GM23338 (cell line): ENCODE measurements at regions not wholly inside any gene's neighbourhood (a gene's known extent, or its start where the extent isn't known, plus 50 kb on each side); places are given as distances from the start of the nearest gene placed in this dataset.

Experiments
- ATAC-seq: fragments of 200-7000 bp; cut with Tn5 transposase; 3 replicates; pipeline ENCODE4 v1.9.1; 2020
- DNase-seq: peaks from one replicate; pipeline ENCODE4 v3.0.0-alpha.2; 2015; ENCODE audit warnings: low spot score
- H2AFZ ChIP-seq: fragments of 200-600 bp; sonication (generic); 2 replicates; pipeline ENCODE4 v1.8.0; 2016; ENCODE audit warnings: antibody characterized with exemption, mild to moderate bottlenecking, moderate library complexity
- H3F3A ChIP-seq: fragments of 200-600 bp; sonication (generic); replicated peaks from 2 replicates; pipeline ENCODE4 v1.8.0; 2017; ENCODE audit warnings: antibody characterized with exemption, mixed run types, low read depth
- H3K27ac ChIP-seq: fragments of 200-600 bp; sonication (generic); 2 replicates; pipeline ENCODE4 v1.6.1; 2016; ENCODE audit warnings: low read depth
- H3K27me3 ChIP-seq: fragments of 200-600 bp; sonication (generic); 2 replicates; pipeline ENCODE4 v1.8.0; 2016; ENCODE audit warnings: mild to moderate bottlenecking, mixed run types, moderate library complexity; ENCODE audit not compliant: insufficient read depth
- H3K36me3 ChIP-seq: fragments of 200-600 bp; sonication (generic); 2 replicates; pipeline ENCODE4 v1.8.0; 2016; ENCODE audit warnings: mild to moderate bottlenecking; ENCODE audit not compliant: insufficient read depth
- H3K4me1 ChIP-seq: fragments of 200-600 bp; sonication (generic); 2 replicates; pipeline ENCODE4 v1.8.0; 2016; ENCODE audit warnings: mild to moderate bottlenecking, moderate library complexity; ENCODE audit not compliant: insufficient read depth
- H3K4me2 ChIP-seq: fragments of 200-600 bp; sonication (generic); 2 replicates; pipeline ENCODE4 v1.7.1; 2017; ENCODE audit warnings: mixed run types
- H3K4me3 ChIP-seq: fragments of 200-600 bp; sonication (generic); 2 replicates; pipeline ENCODE4 v1.6.1; 2016; ENCODE audit warnings: mixed run types
- H3K79me2 ChIP-seq: fragments of 200-600 bp; sonication (generic); replicated peaks from 2 replicates; pipeline ENCODE4 v1.8.0; 2017; ENCODE audit warnings: mild to moderate bottlenecking; ENCODE audit not compliant: insufficient read depth
- H3K9me2 ChIP-seq: fragments of 200-600 bp; sonication (generic); 2 replicates; pipeline ENCODE4 v1.8.0; 2017; ENCODE audit not compliant: insufficient read depth
- H4K20me1 ChIP-seq: fragments of 200-600 bp; sonication (generic); replicated peaks from 2 replicates; pipeline ENCODE4 v1.8.0; 2017; ENCODE audit warnings: mild to moderate bottlenecking; ENCODE audit not compliant: insufficient read depth
- H3K27ac Mint-ChIP-seq: 2 replicates; pipeline ENCODE4 v1.8.0; 2020; ENCODE audit warnings: inconsistent platforms, mild to moderate bottlenecking, moderate library complexity, mixed read lengths
- H3K27me3 Mint-ChIP-seq: 3 replicates; pipeline ENCODE4 v1.8.0; 2022; ENCODE audit warnings: low read depth, mild to moderate bottlenecking, moderate library complexity, mixed read lengths, inconsistent platforms; ENCODE audit not compliant: insufficient read depth, poor library complexity
- H3K36me3 Mint-ChIP-seq: 3 replicates; pipeline ENCODE4 v1.8.0; 2021; ENCODE audit warnings: low read depth, mild to moderate bottlenecking, inconsistent platforms, moderate library complexity, mixed read lengths
- H3K4me1 Mint-ChIP-seq: 3 replicates; pipeline ENCODE4 v1.8.0; 2020; ENCODE audit warnings: mild to moderate bottlenecking, inconsistent platforms, mixed read lengths
- H3K4me3 Mint-ChIP-seq: 3 replicates; pipeline ENCODE4 v1.8.0; 2021; ENCODE audit warnings: moderate library complexity, mild to moderate bottlenecking, inconsistent platforms, mixed read lengths
- H3K9me3 Mint-ChIP-seq: 3 replicates; pipeline ENCODE4 v1.8.0; 2020; ENCODE audit warnings: moderate library complexity, mild to moderate bottlenecking, inconsistent platforms, mixed read lengths
- CREB1 ChIP-seq: fragments of 250-450 bp; sonication (Bioruptor Pico); IDR thresholded peaks from 2 replicates; pipeline ENCODE4 v1.5.0; 2020; ENCODE audit warnings: low read depth, mild to moderate bottlenecking, moderate library complexity
- EZH2 ChIP-seq: fragments of 200-600 bp; sonication (generic); IDR thresholded peaks from one replicate; pipeline ENCODE4 v1.8.0; 2017; ENCODE audit warnings: antibody characterized with exemption, mild to moderate bottlenecking, low read depth; ENCODE audit not compliant: unreplicated experiment
- EZH2phosphoT487 ChIP-seq: fragments of 200-600 bp; sonication (generic); IDR thresholded peaks from one replicate; pipeline ENCODE4 v1.8.1; 2018; ENCODE audit warnings: antibody characterized with exemption; ENCODE audit not compliant: unreplicated experiment
- POLR2AphosphoS5 ChIP-seq: IDR thresholded peaks from 2 replicates; pipeline ENCODE4 v1.6.1; 2016; ENCODE audit warnings: antibody characterized with exemption, low read depth
- REST ChIP-seq: IDR thresholded peaks from one replicate; pipeline ENCODE4 v1.6.1; 2018; ENCODE audit warnings: antibody characterized with exemption; ENCODE audit not compliant: unreplicated experiment
- STAT1 ChIP-seq: IDR thresholded peaks from one replicate; pipeline ENCODE4 v1.6.1; 2016; ENCODE audit warnings: antibody characterized with exemption; ENCODE audit not compliant: unreplicated experiment
- ZNF114 ChIP-seq: fragments of 250-450 bp; sonication (Bioruptor Pico); IDR thresholded peaks from 2 replicates; pipeline ENCODE4 v1.5.0; 2020; ENCODE audit warnings: mild to moderate bottlenecking, moderate library complexity
- TF ChIP-seq, protein P1 (sequence below), 2 experiments: fragments of 200-600 bp in 1 of 2; sonication (generic) in 1 of 2; conservative IDR thresholded peaks; 2 replicates each; pipeline versions ENCODE4 v1.5.1 to v1.6.1; 2016 to 2017; ENCODE audit warnings: antibody characterized with exemption in 2 of 2, low read depth in 2 of 2, mild to moderate bottlenecking in 2 of 2, moderate library complexity in 1 of 2
- TF ChIP-seq, protein P2 (sequence below): IDR thresholded peaks from 2 replicates; pipeline ENCODE4 v1.6.1; 2016; ENCODE audit warnings: antibody characterized with exemption

GRCh38 chrX:107325467-107325866 is 119.1 kb downstream of the DNAAF6 start:
- ATAC-seq (no peak), DNase-seq (no peak)
- H2AFZ ChIP-seq, result peak overlapping the region; percentile 80; the same call in 1 of the 2 replicates
- H3K27me3 ChIP-seq, result no peaks in the 10 kb centered on the region
- Mint-ChIP-seq H3K4me3 (no peak overlapping the region), H3K4me1 (no peaks in the 10 kb centered on the region), H3K27ac (no peak overlapping the region), H3K9me3 (no peaks in the 10 kb centered on the region), H3K27me3 (peaks cover 2% of the 10 kb centered on the region), H3K36me3 (no peaks in the 10 kb centered on the region)
- H3F3A ChIP-seq, result no peaks in the 10 kb centered on the region
- no peaks in the 10 kb centered on the region for H3K79me2 ChIP-seq
- H4K20me1 ChIP-seq, result no peaks in the 10 kb centered on the region
- H3K4me3 ChIP-seq, result no peak overlapping the region
- no peak overlapping the region for H3K27ac ChIP-seq
- no peak for TF ChIP-seq EZH2phosphoT487
- no peak for TF ChIP-seq EZH2
- no peak for TF ChIP-seq ZNF114 (CRISPR knock-in tag)
- peak overlapping the region; percentile 67; the same call in 1 of the 2 replicates for H3K4me2 ChIP-seq
- H3K9me2 ChIP-seq, result no peaks in the 10 kb centered on the region
- H3K36me3 ChIP-seq, result no peaks in the 10 kb centered on the region
- no peaks in the 10 kb centered on the region for H3K4me1 ChIP-seq

DNA sequence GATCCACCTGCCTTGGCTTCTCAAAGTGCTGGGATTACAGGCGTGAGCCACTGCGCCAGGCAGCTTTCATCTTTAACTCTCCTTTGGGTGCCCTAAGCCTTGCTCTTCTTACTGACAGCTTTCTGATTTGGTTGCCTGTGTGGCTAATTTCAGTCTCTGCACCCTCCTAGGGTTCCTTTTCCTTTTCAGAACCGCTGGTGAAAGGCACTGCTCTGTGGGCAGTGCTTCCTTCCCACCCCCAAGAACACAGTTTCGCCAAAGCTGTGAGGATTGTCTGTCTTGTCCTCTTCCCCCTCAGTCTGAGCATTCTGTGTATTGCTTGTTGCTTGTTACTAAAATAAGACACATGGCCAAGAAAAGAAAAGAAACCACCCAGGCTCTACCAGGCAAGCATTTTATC is 101.4 kb upstream of the FRMPD3 start:
- Mint-ChIP-seq H3K27me3 (no peaks in the 10 kb centered on the region), H3K4me1 (peaks cover 8% of the 10 kb centered on the region), H3K9me3 (peaks cover 11% of the 10 kb centered on the region; the same call in 2 of the 3 replicates), H3K4me3 (no peak overlapping the region), H3K36me3 (peaks cover 3% of the 10 kb centered on the region; the same call in 1 of the 3 replicates), H3K27ac (no peak overlapping the region)
- no peak overlapping the region for H2AFZ ChIP-seq
- H3K27me3 ChIP-seq, result no peaks in the 10 kb centered on the region
- H3F3A ChIP-seq, result no peaks in the 10 kb centered on the region
- ATAC-seq (no peak), DNase-seq (no peak)
- H3K4me2 ChIP-seq, result no peak overlapping the region
- H3K4me1 ChIP-seq, result no peaks in the 10 kb centered on the region
- H3K27ac ChIP-seq, result no peak overlapping the region
- H4K20me1 ChIP-seq, result no peaks in the 10 kb centered on the region
- H3K9me2 ChIP-seq, result no peaks in the 10 kb centered on the region
- H3K79me2 ChIP-seq, result no peaks in the 10 kb centered on the region
- H3K36me3 ChIP-seq, result no peaks in the 10 kb centered on the region
- no peak overlapping the region for H3K4me3 ChIP-seq
- TF ChIP-seq, protein P1, sequence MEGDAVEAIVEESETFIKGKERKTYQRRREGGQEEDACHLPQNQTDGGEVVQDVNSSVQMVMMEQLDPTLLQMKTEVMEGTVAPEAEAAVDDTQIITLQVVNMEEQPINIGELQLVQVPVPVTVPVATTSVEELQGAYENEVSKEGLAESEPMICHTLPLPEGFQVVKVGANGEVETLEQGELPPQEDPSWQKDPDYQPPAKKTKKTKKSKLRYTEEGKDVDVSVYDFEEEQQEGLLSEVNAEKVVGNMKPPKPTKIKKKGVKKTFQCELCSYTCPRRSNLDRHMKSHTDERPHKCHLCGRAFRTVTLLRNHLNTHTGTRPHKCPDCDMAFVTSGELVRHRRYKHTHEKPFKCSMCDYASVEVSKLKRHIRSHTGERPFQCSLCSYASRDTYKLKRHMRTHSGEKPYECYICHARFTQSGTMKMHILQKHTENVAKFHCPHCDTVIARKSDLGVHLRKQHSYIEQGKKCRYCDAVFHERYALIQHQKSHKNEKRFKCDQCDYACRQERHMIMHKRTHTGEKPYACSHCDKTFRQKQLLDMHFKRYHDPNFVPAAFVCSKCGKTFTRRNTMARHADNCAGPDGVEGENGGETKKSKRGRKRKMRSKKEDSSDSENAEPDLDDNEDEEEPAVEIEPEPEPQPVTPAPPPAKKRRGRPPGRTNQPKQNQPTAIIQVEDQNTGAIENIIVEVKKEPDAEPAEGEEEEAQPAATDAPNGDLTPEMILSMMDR (conservative IDR thresholded peaks at IDR 0.05; ENCODE audit: low read depth in 2 of 2), result no peak
- TF ChIP-seq EZH2phosphoT487, result no peak
- no peak for TF ChIP-seq ZNF114 (CRISPR knock-in tag)
- no peak for TF ChIP-seq EZH2
- no peak for TF ChIP-seq CREB1 (CRISPR knock-in tag)
- TF ChIP-seq POLR2AphosphoS5, result no peak
- TF ChIP-seq REST, result no peak
- TF ChIP-seq, protein P2, sequence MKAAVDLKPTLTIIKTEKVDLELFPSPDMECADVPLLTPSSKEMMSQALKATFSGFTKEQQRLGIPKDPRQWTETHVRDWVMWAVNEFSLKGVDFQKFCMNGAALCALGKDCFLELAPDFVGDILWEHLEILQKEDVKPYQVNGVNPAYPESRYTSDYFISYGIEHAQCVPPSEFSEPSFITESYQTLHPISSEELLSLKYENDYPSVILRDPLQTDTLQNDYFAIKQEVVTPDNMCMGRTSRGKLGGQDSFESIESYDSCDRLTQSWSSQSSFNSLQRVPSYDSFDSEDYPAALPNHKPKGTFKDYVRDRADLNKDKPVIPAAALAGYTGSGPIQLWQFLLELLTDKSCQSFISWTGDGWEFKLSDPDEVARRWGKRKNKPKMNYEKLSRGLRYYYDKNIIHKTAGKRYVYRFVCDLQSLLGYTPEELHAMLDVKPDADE, result no peak
- no peak for TF ChIP-seq STAT1
